MG63 (cell line): ENCODE measurements at regions not wholly inside any gene's neighbourhood (a gene's known extent, or its start where the extent isn't known, plus 50 kb on each side); places are given as distances from the start of the nearest gene placed in this dataset.
A peak's percentile ranks its signal among the peaks of the same experiment; 100 is the strongest.

Experiments
- DNase-seq: peaks from one replicate; pipeline ENCODE4 v3.0.0-alpha.2; 2020
- H3K27me3 ChIP-seq: fragments of 250-450 bp; sonication (Bioruptor Pico); 2 replicates; pipeline ENCODE4 v1.5.1; 2020; ENCODE audit warnings: mild to moderate bottlenecking, moderate library complexity
- H3K36me3 ChIP-seq: fragments of 250-450 bp; sonication (Bioruptor Pico); 2 replicates; pipeline ENCODE4 v1.5.1; 2020; ENCODE audit warnings: mild to moderate bottlenecking, moderate library complexity
- H3K4me3 ChIP-seq: fragments of 250-450 bp; sonication (Bioruptor Pico); 2 replicates; pipeline ENCODE4 v1.5.1; 2020; ENCODE audit warnings: mild to moderate bottlenecking, moderate library complexity
- H3K9me3 ChIP-seq: fragments of 250-450 bp; sonication (Bioruptor Pico); 2 replicates; pipeline ENCODE4 v1.5.1; 2020; ENCODE audit warnings: mild to moderate bottlenecking, moderate library complexity

GRCh38 chr2:234137400-234138014 lies 87.0 kb downstream of the SPP2 start:
- H3K36me3 ChIP-seq = no peaks in the 10 kb centered on the region
- no peaks in the 10 kb centered on the region for H3K27me3 ChIP-seq
- no peak overlapping the region for H3K4me3 ChIP-seq
- H3K9me3 ChIP-seq = peaks cover 12% of the 10 kb centered on the region
- no peak for DNase-seq

GRCh38 chr2:234136461-234136860 lies 86.0 kb downstream of the SPP2 start:
- Histone ChIP-seq H3K4me3 (no peak overlapping the region), H3K27me3 (no peaks in the 10 kb centered on the region), H3K36me3 (no peaks in the 10 kb centered on the region), H3K9me3 (peaks cover 6% of the 10 kb centered on the region)
- DNase-seq = no peak

GRCh38 chr2:234135750-234136221 lies 85.3 kb downstream of the SPP2 start:
- H3K36me3 ChIP-seq = no peaks in the 10 kb centered on the region
- no peak overlapping the region for H3K4me3 ChIP-seq
- peak; percentile 55 for DNase-seq
- no peaks in the 10 kb centered on the region for H3K27me3 ChIP-seq
- peaks cover 3% of the 10 kb centered on the region for H3K9me3 ChIP-seq

GRCh38 chr2:234134496-234134895 lies 84.0 kb downstream of the SPP2 start:
- H3K27me3 ChIP-seq = no peaks in the 10 kb centered on the region
- DNase-seq = no peak

GRCh38 chr2:234133004-234133403 lies 82.5 kb downstream of the SPP2 start:
- H3K27me3 ChIP-seq = no peaks in the 10 kb centered on the region
- no peaks in the 10 kb centered on the region; the same call in 1 of the 2 replicates for H3K9me3 ChIP-seq
- H3K36me3 ChIP-seq = no peaks in the 10 kb centered on the region
- no peak overlapping the region for H3K4me3 ChIP-seq
- DNase-seq = peak; percentile 55

More at GRCh38 chr2:234134496-234134895, 84.0 kb downstream of the SPP2 start:
- Histone ChIP-seq H3K9me3 (no peaks in the 10 kb centered on the region; the same call in 1 of the 2 replicates), H3K36me3 (no peaks in the 10 kb centered on the region), H3K4me3 (no peak overlapping the region)

GRCh38 chr2:234130777-234131181 lies 80.3 kb downstream of the SPP2 start:
- Histone ChIP-seq H3K9me3 (peaks cover 4% of the 10 kb centered on the region; the same call in 1 of the 2 replicates), H3K4me3 (no peak overlapping the region), H3K36me3 (no peaks in the 10 kb centered on the region), H3K27me3 (no peaks in the 10 kb centered on the region)
- DNase-seq = no peak

GRCh38 chr2:234128606-234129005 lies 78.1 kb downstream of the SPP2 start:
- DNase-seq = no peak
- Histone ChIP-seq H3K27me3 (no peaks in the 10 kb centered on the region), H3K36me3 (no peaks in the 10 kb centered on the region), H3K9me3 (peaks cover 4% of the 10 kb centered on the region; the same call in 1 of the 2 replicates), H3K4me3 (no peak overlapping the region)
